NOMO-1 (cell line): ENCODE measurements at regions not wholly inside any gene's neighbourhood (a gene's known extent, or its start where the extent isn't known, plus 50 kb on each side); places are given as distances from the start of the nearest gene placed in this dataset.
"Not testable (repeated sequence)": the region's sequence is repeated elsewhere in the genome, so short reads cannot be mapped to it uniquely, and the experiment has no call there.

Experiments used
- DNase-seq, 2 experiments: peaks; one replicate each; lab custom pipeline; 2025; ENCODE audit not compliant: unreplicated experiment in 2 of 2; lab: John Stamatoyannopoulos, UW

- no peak for DNase-seq
Measured at GRCh38 chr13:42474954-42475353, 99.0 kb upstream of the TNFSF11 start.

- DNase-seq, result no peak
Measured at GRCh38 chr13:42477596-42478190, 96.3 kb upstream of the TNFSF11 start.

- DNase-seq, result no peak
Measured at GRCh38 chr13:42478531-42479156, 95.3 kb upstream of the TNFSF11 start.

- no peak for DNase-seq
Measured at GRCh38 chr13:42484386-42484785, 89.6 kb upstream of the TNFSF11 start.

GRCh38 chr13:42485272-42485671, 88.7 kb upstream of the TNFSF11 start:
- no peak for DNase-seq

- peak; percentile 73 to 90 for DNase-seq
Measured at GRCh38 chr13:42486711-42487198, 87.2 kb upstream of the TNFSF11 start.

- no peak for DNase-seq
Measured at GRCh38 chr13:42487221-42487620, 86.7 kb upstream of the TNFSF11 start.

- no peak for DNase-seq
Measured at GRCh38 chr13:42490676-42491075, 83.3 kb upstream of the TNFSF11 start.

- no peak for DNase-seq
Measured at GRCh38 chr13:42492372-42492920, 81.5 kb upstream of the TNFSF11 start.

- DNase-seq, result no peak
Measured at GRCh38 chr13:42494157-42494556, 79.8 kb upstream of the TNFSF11 start.

- no peak for DNase-seq
Measured at GRCh38 chr13:42495255-42495654, 78.7 kb upstream of the TNFSF11 start.

GRCh38 chr13:42495751-42496150, 78.2 kb upstream of the TNFSF11 start:
- no peak for DNase-seq

GRCh38 chr13:42496926-42497554, 76.9 kb upstream of the TNFSF11 start:
- DNase-seq, result not testable (repeated sequence)

- DNase-seq, result peak in 1 of 2 experiments; percentile 30
Measured at GRCh38 chr13:42497798-42498197, 76.2 kb upstream of the TNFSF11 start.

GRCh38 chr13:42498521-42498920, 75.4 kb upstream of the TNFSF11 start:
- no peak for DNase-seq
